Caco-2 (cell line): ENCODE measurements at regions not wholly inside any gene's neighbourhood (a gene's known extent, or its start where the extent isn't known, plus 50 kb on each side); places are given as distances from the start of the nearest gene placed in this dataset.

ENCODE experiments used
- BruUV-seq: library from RNA; stranded (reverse); fragments of 400-500 nt; replicated peaks from 2 replicates; lab custom pipeline; 2021; lab: Mats Ljungman, UMichigan
- CTCF ChIA-PET: fragments of 300-600 bp; sonication (Branson Sonifier 250); formaldehyde crosslinking; loops from one replicate; lab custom pipeline; 2022; ENCODE audit warnings: antibody characterized with exemption; lab: Charles Lee
- POLR2A ChIA-PET: fragments of 300-600 bp; sonication (Branson Sonifier 250); formaldehyde crosslinking; loops from one replicate; lab custom pipeline; 2022; ENCODE audit warnings: antibody characterized with exemption; lab: Charles Lee
- DNase-seq, 2 experiments: peaks; one replicate each; pipeline versions ENCODE4 v3.0.0 to v3.0.0-alpha.2; 2020 to 2022
- H3K27me3 ChIP-seq: replicated peaks from 2 replicates; pipeline ENCODE4 v1.6.0; 2011; ENCODE audit warnings: low read length; ENCODE audit not compliant: control insufficient read depth, insufficient read depth
- H3K36me3 ChIP-seq: 2 replicates; pipeline ENCODE4 v1.5.1; 2011; ENCODE audit warnings: low read length; ENCODE audit not compliant: control insufficient read depth, insufficient read depth
- H3K4me1 ChIP-seq: fragments of 250-450 bp; sonication (Bioruptor Pico); 2 replicates; pipeline ENCODE4 v1.5.1; 2020; ENCODE audit warnings: mild to moderate bottlenecking
- H3K4me3 ChIP-seq: 2 replicates; pipeline ENCODE4 v1.5.1; 2011; ENCODE audit warnings: low read depth, mild to moderate bottlenecking, control low read depth, low read length
- H3K9me3 ChIP-seq: fragments of 250-450 bp; sonication (Bioruptor Pico); 2 replicates; pipeline ENCODE4 v1.5.1; 2020; ENCODE audit warnings: mild to moderate bottlenecking, moderate library complexity
- H3K27ac Mint-ChIP-seq: one replicate; pipeline ENCODE4 v1.8.0; 2022; ENCODE audit warnings: mixed read lengths; ENCODE audit not compliant: unreplicated experiment
- H3K27me3 Mint-ChIP-seq: one replicate; pipeline ENCODE4 v1.8.0; 2022; ENCODE audit warnings: mixed read lengths; ENCODE audit not compliant: insufficient read depth, unreplicated experiment
- H3K36me3 Mint-ChIP-seq: one replicate; pipeline ENCODE4 v1.8.0; 2022; ENCODE audit warnings: mild to moderate bottlenecking, mixed read lengths; ENCODE audit not compliant: insufficient read depth, unreplicated experiment
- H3K4me1 Mint-ChIP-seq: one replicate; pipeline ENCODE4 v1.8.0; 2022; ENCODE audit warnings: low read depth, mixed read lengths; ENCODE audit not compliant: unreplicated experiment
- H3K4me3 Mint-ChIP-seq: one replicate; pipeline ENCODE4 v1.8.0; 2022; ENCODE audit warnings: mild to moderate bottlenecking, moderate library complexity, mixed read lengths; ENCODE audit not compliant: unreplicated experiment
- H3K9me3 Mint-ChIP-seq: one replicate; pipeline ENCODE4 v1.8.0; 2022; ENCODE audit warnings: mixed read lengths; ENCODE audit not compliant: unreplicated experiment
- CTCF ChIP-seq, 2 experiments: fragments of 200-600 bp in 1 of 2; IDR thresholded peaks; 1 replicate in 1 of 2; 2 replicates in 1 of 2; pipeline versions ENCODE4 v1.5.1 to v1.8.0; 2011 to 2022; ENCODE audit warnings: antibody characterized with exemption in 1 of 2, control low read depth in 1 of 2, inconsistent platforms in 1 of 2, low read depth in 1 of 2, low read length in 1 of 2, mild to moderate bottlenecking in 1 of 2, moderate library complexity in 1 of 2; ENCODE audit not compliant: insufficient read depth in 1 of 2, severe bottlenecking in 1 of 2, unreplicated experiment in 1 of 2
- intact Hi-C: fragments of 100-400 bp; cut with micrococcal nuclease; formaldehyde crosslinking; loops from one replicate; pipeline ENCODE4 v1.10.0; 2022; ENCODE audit not compliant: unreplicated experiment

DNA sequence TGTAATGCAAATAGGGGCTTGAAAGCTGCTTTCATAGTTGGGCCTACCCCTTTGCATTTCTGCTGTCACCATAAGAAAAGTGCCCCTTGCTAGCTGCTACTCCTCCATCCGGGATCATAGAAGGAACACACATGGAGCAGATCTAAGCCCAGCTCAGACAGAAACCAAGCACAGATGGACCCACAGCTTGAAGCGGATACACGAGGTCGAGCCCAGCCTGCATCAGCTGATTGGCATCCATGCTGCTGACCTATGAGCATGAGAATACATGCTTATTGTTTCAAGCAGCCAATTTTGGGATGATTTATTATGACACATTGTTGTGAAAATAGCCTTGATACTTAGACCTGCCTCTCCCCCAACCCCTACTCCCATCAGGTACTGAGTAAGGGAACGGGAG is 109.2 kb downstream of the ZNF467 start:
- no peaks in the 10 kb centered on the region for H3K27me3 ChIP-seq
- intact Hi-C loops = no loop called here
- H3K4me3 ChIP-seq = no peak overlapping the region
- no peaks in the 10 kb centered on the region for H3K4me1 ChIP-seq
- Mint-ChIP-seq H3K9me3 (no peaks in the 10 kb centered on the region), H3K36me3 (no peaks in the 10 kb centered on the region), H3K4me3 (no peak overlapping the region), H3K4me1 (no peaks in the 10 kb centered on the region), H3K27ac (no peak overlapping the region), H3K27me3 (peaks cover 16% of the 10 kb centered on the region)
- ChIA-PET POLR2A (no interaction called here), CTCF (no interaction called here)
- no peaks in the 10 kb centered on the region for H3K9me3 ChIP-seq
- no peaks in the 10 kb centered on the region for H3K36me3 ChIP-seq
- BruUV-seq = no TSS peak
- no peak for DNase-seq
- TF ChIP-seq CTCF (IDR thresholded peaks at IDR 0.05; ENCODE audit: insufficient read depth in 1 of 2, low read depth in 1 of 2, low read length in 1 of 2, severe bottlenecking in 1 of 2, unreplicated experiment in 1 of 2) = no peak

DNA sequence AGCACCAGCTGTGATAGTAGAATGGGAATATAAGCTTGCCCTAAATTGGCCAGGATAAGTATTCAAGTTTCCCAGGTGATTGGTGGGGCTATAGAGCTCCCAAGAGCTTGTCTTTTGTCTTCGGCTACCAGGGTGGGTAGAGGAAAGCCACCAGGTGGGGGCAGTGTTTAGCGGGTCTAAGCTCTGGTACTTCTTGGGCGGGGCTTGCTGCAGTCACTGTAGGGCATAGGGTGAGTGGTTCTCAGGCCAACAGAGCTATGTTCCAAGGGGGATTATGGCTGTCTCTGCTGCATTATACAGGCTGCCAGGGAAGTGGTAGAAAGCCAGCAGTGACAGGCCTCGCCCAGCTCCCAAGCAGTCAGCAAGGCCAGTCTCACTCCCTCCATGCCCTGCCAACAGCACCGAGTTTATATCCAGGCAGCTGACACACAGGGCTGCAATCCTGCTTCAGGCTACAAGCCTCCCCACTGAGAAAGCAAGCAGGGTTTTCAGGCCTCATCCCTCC is 110.7 kb downstream of the ZNF467 start:
- Histone ChIP-seq H3K36me3 (no peaks in the 10 kb centered on the region), H3K27me3 (no peaks in the 10 kb centered on the region), H3K4me3 (no peak overlapping the region), H3K9me3 (no peaks in the 10 kb centered on the region), H3K4me1 (no peaks in the 10 kb centered on the region)
- TF ChIP-seq CTCF (IDR thresholded peaks at IDR 0.05; ENCODE audit: insufficient read depth in 1 of 2, low read depth in 1 of 2, low read length in 1 of 2, severe bottlenecking in 1 of 2, unreplicated experiment in 1 of 2) = peak; percentile 38 to 69
- no TSS peak for BruUV-seq
- intact Hi-C loops = loop anchor here (1.0 kb wide), 2 partner anchors 80 to 91 kb away; no protein-coding TSS in a partner anchor
- peak; percentile 66 to 70 for DNase-seq
- no peak overlapping the region for H3K27ac Mint-ChIP-seq
- peaks cover 12% of the 10 kb centered on the region for H3K27me3 Mint-ChIP-seq
- no peak overlapping the region for H3K4me3 Mint-ChIP-seq
- no peaks in the 10 kb centered on the region for H3K9me3 Mint-ChIP-seq
- H3K36me3 Mint-ChIP-seq = no peaks in the 10 kb centered on the region
- no peaks in the 10 kb centered on the region for H3K4me1 Mint-ChIP-seq
- CTCF ChIA-PET = interaction anchor here (0.5 to 1.5 kb wide), 18 partner anchors 9 to 400 kb away, joined by 3 to 53 read pairs (median 4); partner anchors contain the start of genes ZNF783 and ZNF862
- POLR2A ChIA-PET = no interaction called here

- intact Hi-C loops = no loop called here
- no peak overlapping the region for H3K4me3 Mint-ChIP-seq
- ChIA-PET POLR2A (no interaction called here), CTCF (no interaction called here)
- no peaks in the 10 kb centered on the region for H3K36me3 Mint-ChIP-seq
- TF ChIP-seq CTCF (IDR thresholded peaks at IDR 0.05; ENCODE audit: insufficient read depth in 1 of 2, low read depth in 1 of 2, low read length in 1 of 2, severe bottlenecking in 1 of 2, unreplicated experiment in 1 of 2) = no peak
- Histone ChIP-seq H3K36me3 (no peaks in the 10 kb centered on the region), H3K4me1 (no peaks in the 10 kb centered on the region), H3K4me3 (no peak overlapping the region), H3K9me3 (peaks cover 10% of the 10 kb centered on the region), H3K27me3 (no peaks in the 10 kb centered on the region)
- H3K4me1 Mint-ChIP-seq = no peaks in the 10 kb centered on the region
- peaks cover 2% of the 10 kb centered on the region for H3K27me3 Mint-ChIP-seq
- peaks cover 36% of the 10 kb centered on the region for H3K9me3 Mint-ChIP-seq
- DNase-seq = no peak
- H3K27ac Mint-ChIP-seq = no peak overlapping the region
- no TSS peak for BruUV-seq
Measured at GRCh38 chr7:149655784-149656183, 117.6 kb downstream of the ZNF467 start.
